Hematopoietic multipotent progenitor cell treated with erythropoietin and hydrocortisone succinate and interleukin-3 and kit ligand, for 4 days (in vitro differentiated cells): ENCODE measurements at regions not wholly inside any gene's neighbourhood (a gene's known extent, or its start where the extent isn't known, plus 50 kb on each side); places are given as distances from the start of the nearest gene placed in this dataset.

Experiments used
- DNase-seq: peaks from one replicate; pipeline ENCODE4 v3.0.0-alpha.2; 2015

- no peak for DNase-seq
Measured at GRCh38 chr15:97199393-97200051, 761.0 kb upstream of the ARRDC4 start.

- no peak for DNase-seq
Measured at GRCh38 chr15:97200161-97200560, 760.3 kb upstream of the ARRDC4 start.

- DNase-seq, result no peak
Measured at GRCh38 chr15:97210277-97210676, 750.2 kb upstream of the ARRDC4 start.

GRCh38 chr15:97215629-97216028, 744.9 kb upstream of the ARRDC4 start:
- DNase-seq, result no peak

- no peak for DNase-seq
Measured at GRCh38 chr15:97224191-97224641, 736.3 kb upstream of the ARRDC4 start.

GRCh38 chr15:97234851-97235610, 725.5 kb upstream of the ARRDC4 start:
- DNase-seq, result peak; percentile 56

GRCh38 chr15:97235611-97235985, 724.9 kb upstream of the ARRDC4 start:
- no peak for DNase-seq

- DNase-seq, result no peak
Measured at GRCh38 chr15:97236140-97236539, 724.4 kb upstream of the ARRDC4 start.

GRCh38 chr15:97237160-97237559, 723.3 kb upstream of the ARRDC4 start:
- no peak for DNase-seq

- DNase-seq, result no peak
Measured at GRCh38 chr15:97248376-97248775, 712.1 kb upstream of the ARRDC4 start.

- no peak for DNase-seq
Measured at GRCh38 chr15:97259943-97260342, 700.6 kb upstream of the ARRDC4 start.

GRCh38 chr15:97301166-97301565, 659.3 kb upstream of the ARRDC4 start:
- no peak for DNase-seq

- no peak for DNase-seq
Measured at GRCh38 chr15:97316362-97316761, 644.1 kb upstream of the ARRDC4 start.

GRCh38 chr15:97317163-97317562, 643.3 kb upstream of the ARRDC4 start:
- DNase-seq, result no peak

- DNase-seq, result no peak
Measured at GRCh38 chr15:97319291-97319690, 641.2 kb upstream of the ARRDC4 start.

GRCh38 chr15:97346221-97346620, 614.3 kb upstream of the ARRDC4 start:
- no peak for DNase-seq

GRCh38 chr15:97350813-97351212, 609.7 kb upstream of the ARRDC4 start:
- no peak for DNase-seq

GRCh38 chr15:97383516-97383915, 577.0 kb upstream of the ARRDC4 start:
- no peak for DNase-seq

GRCh38 chr15:97386940-97387339, 573.6 kb upstream of the ARRDC4 start:
- no peak for DNase-seq

GRCh38 chr15:97401195-97401594, 559.3 kb upstream of the ARRDC4 start:
- no peak for DNase-seq

GRCh38 chr15:97401970-97402369, 558.5 kb upstream of the ARRDC4 start:
- no peak for DNase-seq

- no peak for DNase-seq
Measured at GRCh38 chr15:97406841-97407240, 553.7 kb upstream of the ARRDC4 start.

GRCh38 chr15:97410897-97411575, 549.5 kb upstream of the ARRDC4 start:
- no peak for DNase-seq

- DNase-seq, result no peak
Measured at GRCh38 chr15:97420130-97420529, 540.4 kb upstream of the ARRDC4 start.
